C4-2B (cell line): ENCODE measurements at regions not wholly inside any gene's neighbourhood (a gene's known extent, or its start where the extent isn't known, plus 50 kb on each side); places are given as distances from the start of the nearest gene placed in this dataset.

ENCODE experiments used
- CTCF ChIP-seq: fragments of 450-650 bp; conservative IDR thresholded peaks from 2 replicates; pipeline ENCODE4 v1.5.1; 2017; ENCODE audit warnings: mild to moderate bottlenecking
- ZFX ChIP-seq: fragments of 450-650 bp; IDR thresholded peaks from 2 replicates; pipeline ENCODE4 v1.6.1; 2017

GRCh38 chr2:239535413-239536144, 134.8 kb upstream of the HDAC4 start:
- TF ChIP-seq CTCF (no peak), ZFX (no peak)
